Stimulated activated CD4-positive, alpha-beta T cell treated with anti-CD3 and anti-CD28 coated beads, Interleukin-1b, Interleukin-23, amount 100 ng/mL, for 24 hours (primary cell): ENCODE measurements at regions not wholly inside any gene's neighbourhood (a gene's known extent, or its start where the extent isn't known, plus 50 kb on each side); places are given as distances from the start of the nearest gene placed in this dataset.

Source experiments
- DNase-seq, 4 experiments: peaks; one replicate each; pipeline ENCODE4 v3.0.0-alpha.2; 2020; ENCODE audit warnings: low read depth in 4 of 4, low spot score in 1 of 4

- DNase-seq, result no peak
Measured at GRCh38 chr21:28253338-28253737, 739.3 kb downstream of the LTN1 start.

GRCh38 chr21:28252928-28253327 lies 739.7 kb downstream of the LTN1 start:
- no peak for DNase-seq

GRCh38 chr21:28250946-28251345 lies 741.7 kb downstream of the LTN1 start:
- DNase-seq, result no peak

GRCh38 chr21:28247454-28248020 lies 745.1 kb downstream of the LTN1 start:
- DNase-seq, result no peak

- no peak for DNase-seq
Measured at GRCh38 chr21:28240586-28240985, 752.1 kb downstream of the LTN1 start.

- DNase-seq, result no peak
Measured at GRCh38 chr21:28239340-28239739, 753.3 kb downstream of the LTN1 start.

- DNase-seq, result no peak
Measured at GRCh38 chr21:28237661-28238060, 755.0 kb downstream of the LTN1 start.

GRCh38 chr21:28235169-28235895 lies 757.3 kb downstream of the LTN1 start:
- no peak for DNase-seq

GRCh38 chr21:28234326-28234725 lies 758.4 kb downstream of the LTN1 start:
- DNase-seq, result no peak

GRCh38 chr21:28233536-28234220 lies 759.0 kb downstream of the LTN1 start:
- DNase-seq, result no peak

- no peak for DNase-seq
Measured at GRCh38 chr21:28230559-28230958, 762.1 kb downstream of the LTN1 start.

- no peak for DNase-seq
Measured at GRCh38 chr21:28229814-28230213, 762.9 kb downstream of the LTN1 start.

- no peak for DNase-seq
Measured at GRCh38 chr21:28228636-28228995, 764.1 kb downstream of the LTN1 start.

- DNase-seq, result no peak
Measured at GRCh38 chr21:28227881-28228635, 764.6 kb downstream of the LTN1 start.

GRCh38 chr21:28226563-28226962 lies 766.1 kb downstream of the LTN1 start:
- DNase-seq, result no peak

- no peak for DNase-seq
Measured at GRCh38 chr21:28224191-28224726, 768.4 kb downstream of the LTN1 start.

- no peak for DNase-seq
Measured at GRCh38 chr21:28221984-28222383, 770.7 kb downstream of the LTN1 start.

GRCh38 chr21:28220680-28221079 lies 772.0 kb downstream of the LTN1 start:
- no peak for DNase-seq

- DNase-seq, result no peak
Measured at GRCh38 chr21:28216976-28217523, 775.6 kb downstream of the LTN1 start.

GRCh38 chr21:28215214-28215954 lies 777.3 kb downstream of the LTN1 start:
- DNase-seq, result no peak

GRCh38 chr21:28214786-28215185 lies 777.9 kb downstream of the LTN1 start:
- DNase-seq, result no peak
